ENCODE measurements at regions not wholly inside any gene's neighbourhood (a gene's known extent, or its start where the extent isn't known, plus 50 kb on each side); places are given as distances from the start of the nearest gene placed in this dataset.
A peak's percentile ranks its signal among the peaks of the same experiment; 100 is the strongest.

GRCh38 chr4:137370679-137371078 is 161.6 kb downstream of the PCDH18 start:
- no peak for TF ChIP-seq RAD21 (IDR thresholded peaks at IDR 0.05; ENCODE audit: low read length)
- no peak for TF ChIP-seq MAZ (IDR thresholded peaks at IDR 0.05; ENCODE audit: borderline replicate concordance, low read depth, low read length)
- TF ChIP-seq ELK1 (IDR thresholded peaks at IDR 0.05; ENCODE audit: borderline replicate concordance, low read depth, low read length), result no peak
- TF ChIP-seq CEBPB (IDR thresholded peaks at IDR 0.05; ENCODE audit: low read depth, low read length), result no peak
- TF ChIP-seq SMC3 (IDR thresholded peaks at IDR 0.05; ENCODE audit: low read depth, low read length), result no peak
- no peak for TF ChIP-seq CTCF (conservative IDR thresholded peaks at IDR 0.05; ENCODE audit: low read depth, low read length)
- TF ChIP-seq POLR2A (IDR thresholded peaks at IDR 0.05; ENCODE audit: low read depth, low read length), result no peak
- TF ChIP-seq RFX5 (IDR thresholded peaks at IDR 0.05; ENCODE audit: low read depth, low read length), result no peak
- peak overlapping the region; percentile 78; the same call in 1 of the 2 replicates for H4K91ac ChIP-seq (ENCODE audit: insufficient read depth, low read depth, low read length)
- H3K27ac ChIP-seq (ENCODE audit: insufficient read depth, low read length), result peak overlapping the region; percentile 51; the same call in 1 of the 2 replicates
- no peak overlapping the region for H3K4me3 ChIP-seq (ENCODE audit: insufficient read depth, low read depth, low read length)
- H3K4ac ChIP-seq (ENCODE audit: low read depth, low read length), result peak overlapping the region; percentile 80; the same call in 1 of the 2 replicates
- H2AK9ac ChIP-seq (replicated peaks; ENCODE audit: low read depth, low read length, poor library complexity), result no peak overlapping the region
- H4K8ac ChIP-seq (ENCODE audit: low read depth in 2 of 2, low read length in 2 of 2), result peak overlapping the region in 1 of 2 experiments; percentile 94; a peak in 2 of 4 replicates
- H3K14ac ChIP-seq (replicated peaks; ENCODE audit: low read depth, low read length), result peak overlapping the region; percentile 47
- peak overlapping the region; percentile 37; the same call in 1 of the 2 replicates for H2AK5ac ChIP-seq (ENCODE audit: low read depth, low read length)
- POLR2A ChIA-PET (ENCODE audit: unreplicated experiment), result no interaction called here
- no peaks in the 10 kb centered on the region for H3K9me3 ChIP-seq (ENCODE audit: control insufficient read depth, insufficient read depth, low read length)
- peak overlapping the region; percentile 80 for H3K18ac ChIP-seq (ENCODE audit: low read depth, low read length)
- in situ Hi-C loops (cut with MboI; ENCODE audit: low sequenced_read_pairs) (no loop called here), intact Hi-C loops (cut with micrococcal nuclease) (loop anchor here (5.0 to 10.0 kb wide), 2 partner anchors 147 to 246 kb away; no protein-coding TSS in a partner anchor), dilution Hi-C loops (cut with HindIII; ENCODE audit: low sequenced_read_pairs, unreplicated experiment) (no loop called here)
- no peaks in the 10 kb centered on the region for H3K36me3 ChIP-seq (ENCODE audit: control insufficient read depth, insufficient read depth, low read length)
- peak overlapping the region; percentile 96 for H2BK5ac ChIP-seq (ENCODE audit: low read depth, low read length, poor library complexity, severe bottlenecking)
- peak overlapping the region; percentile 86 for H3K56ac ChIP-seq (ENCODE audit: extremely low read depth, insufficient read depth, low read length)
- BruUV-seq (replicated peaks), result no TSS peak
- H3K9me1 ChIP-seq (ENCODE audit: insufficient read depth, low read length), result 0 out of 2 replicates have a peak, but pooled peaks cover 3% of the 10 kb centered on the region
- H3K23ac ChIP-seq (ENCODE audit: low read depth, low read length), result peak overlapping the region; percentile 76
- no peaks in the 10 kb centered on the region for H3K27me3 ChIP-seq (ENCODE audit: control insufficient read depth, insufficient read depth, low read length)
- WGBS, 2 experiments (ENCODE audit: extremely low coverage in 2 of 2, insufficient read length in 1 of 2), result no CpG with 5 or more reads among the region's 2 CpGs
- peak; percentile 26 for DNase-seq
- H3K4me2 ChIP-seq (ENCODE audit: low read depth, low read length), result no peak overlapping the region; the same call in 1 of the 2 replicates
- no peak overlapping the region for H2AFZ ChIP-seq (replicated peaks; ENCODE audit: low read length, poor library complexity)
- CTCF ChIA-PET, result interaction anchor here (0.6 to 0.7 kb wide), 2 partner anchors 161 to 1605 kb away, joined by 3 read pairs; no protein-coding TSS in a partner anchor
- peak overlapping the region; percentile 73; the same call in 1 of the 2 replicates for H4K5ac ChIP-seq (ENCODE audit: low read depth, low read length)
- no peaks in the 10 kb centered on the region for H3K79me1 ChIP-seq (ENCODE audit: low read depth in 1 of 2, low read length in 2 of 2)
- H3K9ac ChIP-seq (ENCODE audit: low read depth, low read length), result 0 out of 2 replicates have a peak overlapping the region, but pooled peaks have one; percentile 4
- no peaks in the 10 kb centered on the region for H4K20me1 ChIP-seq (ENCODE audit: insufficient read depth, low read length)
- H2BK15ac ChIP-seq (ENCODE audit: low read depth, low read length), result peak overlapping the region; percentile 45; the same call in 1 of the 3 replicates
- peak overlapping the region; percentile 88 for H2BK120ac ChIP-seq (ENCODE audit: low read depth, low read length)
- H2BK20ac ChIP-seq (ENCODE audit: low read depth, low read length), result peak overlapping the region; percentile 94
- peak; percentile 8 for ATAC-seq (ENCODE audit: low read depth)
- peaks cover 12% of the 10 kb centered on the region for H3K4me1 ChIP-seq (ENCODE audit: control insufficient read depth, insufficient read depth, low read length)

Data from IMR-90 (cell line).